GM06990 (cell line): ENCODE measurements at regions not wholly inside any gene's neighbourhood (a gene's known extent, or its start where the extent isn't known, plus 50 kb on each side); places are given as distances from the start of the nearest gene placed in this dataset.

Experiments
- DNase-seq: peaks from one replicate; pipeline ENCODE4 v3.0.0-alpha.2; 2011; ENCODE audit not compliant: insufficient read length; ENCODE audit errors: extremely low read depth
- H3K27me3 ChIP-seq: replicated peaks from 2 replicates; pipeline ENCODE4 v1.6.0; 2011; ENCODE audit warnings: low read length; ENCODE audit not compliant: control insufficient read depth, insufficient read depth
- H3K36me3 ChIP-seq: 2 replicates; pipeline ENCODE4 v1.5.1; 2011; ENCODE audit warnings: low read length; ENCODE audit not compliant: control insufficient read depth, insufficient read depth
- H3K4me3 ChIP-seq: replicated peaks from 2 replicates; pipeline ENCODE4 v1.5.1; 2011; ENCODE audit warnings: low read depth, mild to moderate bottlenecking, control low read depth, low read length
- CTCF ChIP-seq: IDR thresholded peaks from 2 replicates; pipeline ENCODE4 v1.5.1; 2011; ENCODE audit warnings: low read length, control low read depth, mild to moderate bottlenecking, inconsistent platforms; ENCODE audit not compliant: insufficient read depth, poor library complexity, severe bottlenecking

GRCh38 chr4:124333466-124333865, 379.1 kb downstream of the ANKRD50 start:
- Histone ChIP-seq H3K27me3 (no peaks in the 10 kb centered on the region), H3K36me3 (no peaks in the 10 kb centered on the region), H3K4me3 (no peak overlapping the region)
- DNase-seq = no peak
- TF ChIP-seq CTCF = no peak

GRCh38 chr4:124334119-124334518, 378.4 kb downstream of the ANKRD50 start:
- Histone ChIP-seq H3K36me3 (no peaks in the 10 kb centered on the region), H3K4me3 (no peak overlapping the region), H3K27me3 (no peaks in the 10 kb centered on the region)
- no peak for DNase-seq
- TF ChIP-seq CTCF = peak; percentile 32

- H3K4me3 ChIP-seq = no peak overlapping the region
Measured at GRCh38 chr4:124337874-124338273, 374.7 kb downstream of the ANKRD50 start.

GRCh38 chr4:124343661-124344171, 368.8 kb downstream of the ANKRD50 start:
- Histone ChIP-seq H3K36me3 (no peaks in the 10 kb centered on the region), H3K27me3 (no peaks in the 10 kb centered on the region), H3K4me3 (no peak overlapping the region)
- DNase-seq = no peak
- no peak for TF ChIP-seq CTCF

More at GRCh38 chr4:124337874-124338273, 374.7 kb downstream of the ANKRD50 start:
- no peaks in the 10 kb centered on the region for H3K36me3 ChIP-seq
- no peak for TF ChIP-seq CTCF
- DNase-seq = no peak
- H3K27me3 ChIP-seq = no peaks in the 10 kb centered on the region

- H3K27me3 ChIP-seq = no peaks in the 10 kb centered on the region
- no peak for DNase-seq
- no peak overlapping the region for H3K4me3 ChIP-seq
- H3K36me3 ChIP-seq = no peaks in the 10 kb centered on the region
- no peak for TF ChIP-seq CTCF
Measured at GRCh38 chr4:124372916-124373315, 339.6 kb downstream of the ANKRD50 start.

- H3K36me3 ChIP-seq = no peaks in the 10 kb centered on the region
- no peak for TF ChIP-seq CTCF
- no peaks in the 10 kb centered on the region for H3K27me3 ChIP-seq
- H3K4me3 ChIP-seq = no peak overlapping the region
- DNase-seq = no peak
Measured at GRCh38 chr4:124386163-124386562, 326.4 kb downstream of the ANKRD50 start.
